Aorta (tissue), 5 donors: ENCODE measurements at regions not wholly inside any gene's neighbourhood (a gene's known extent, or its start where the extent isn't known, plus 50 kb on each side); places are given as distances from the start of the nearest gene placed in this dataset.

Experiments used
- ATAC-seq: fragments of 200-7000 bp; cut with Tn5 transposase; one replicate; pipeline ENCODE4 v1.9.1; 2022; ENCODE audit warnings: moderate library complexity; ENCODE audit not compliant: low FRiP score
- DNase-seq, 2 donors: peaks; one replicate each; pipeline ENCODE4 v3.0.0-alpha.2; 2020
- H3K27ac ChIP-seq, 2 donors: one replicate each; pipeline ENCODE4 v1.5.1; 2013; ENCODE audit warnings: low read length in 2 of 2, mild to moderate bottlenecking in 2 of 2, moderate library complexity in 2 of 2, control low read depth in 1 of 2, inconsistent platforms in 1 of 2, low read depth in 1 of 2
- H3K27me3 ChIP-seq, 2 donors: one replicate each; pipeline ENCODE4 v1.6.1; 2013; ENCODE audit warnings: control low read depth in 1 of 2, low read length in 1 of 2, mild to moderate bottlenecking in 1 of 2, moderate library complexity in 1 of 2; ENCODE audit not compliant: insufficient read depth in 2 of 2, control insufficient read depth in 1 of 2
- H3K36me3 ChIP-seq, 2 donors: one replicate each; pipeline ENCODE4 v1.6.1; 2013; ENCODE audit warnings: control low read depth in 1 of 2, low read length in 1 of 2, mild to moderate bottlenecking in 1 of 2; ENCODE audit not compliant: insufficient read depth in 2 of 2, control insufficient read depth in 1 of 2
- H3K4me1 ChIP-seq, 2 donors: one replicate each; pipeline ENCODE4 v1.6.1; 2013; ENCODE audit warnings: low read length in 2 of 2, control low read depth in 1 of 2, mild to moderate bottlenecking in 1 of 2, moderate library complexity in 1 of 2; ENCODE audit not compliant: insufficient read depth in 2 of 2, control insufficient read depth in 1 of 2
- H3K4me3 ChIP-seq, 2 donors: one replicate each; pipeline ENCODE4 v1.5.1; 2013; ENCODE audit warnings: low read length in 2 of 2, control low read depth in 1 of 2, mild to moderate bottlenecking in 1 of 2
- H3K9me3 ChIP-seq: one replicate; pipeline ENCODE4 v1.6.1; 2013; ENCODE audit warnings: mild to moderate bottlenecking, low read length; ENCODE audit not compliant: control insufficient read depth
- WGBS, 2 donors: extraction: QIAGEN DNeasy Blood & Tissue Kit; methylation state at CpG; one replicate each; pipeline ENCODE4 v1.1.7; 2013; 5-methylcytosine and 5-hydroxymethylcytosine counted together
- intact Hi-C, 2 donors: fragments of 100-400 bp; cut with DNase I; formaldehyde crosslinking; loops; one replicate each; pipeline versions ENCODE4 v1.14.2 to v1.15.0; 2022
- donor health status: healthy with polysubstance abuse.
- donor health status: Bipolar disorder and iron deficiency.
- donor health status: DM: no; HTN: no; CAD: no.
- donor health status: DM: no; HTN: no; CAD: no.
- donor health status: DM: yes; HTN: yes; CAD: no.

DNA sequence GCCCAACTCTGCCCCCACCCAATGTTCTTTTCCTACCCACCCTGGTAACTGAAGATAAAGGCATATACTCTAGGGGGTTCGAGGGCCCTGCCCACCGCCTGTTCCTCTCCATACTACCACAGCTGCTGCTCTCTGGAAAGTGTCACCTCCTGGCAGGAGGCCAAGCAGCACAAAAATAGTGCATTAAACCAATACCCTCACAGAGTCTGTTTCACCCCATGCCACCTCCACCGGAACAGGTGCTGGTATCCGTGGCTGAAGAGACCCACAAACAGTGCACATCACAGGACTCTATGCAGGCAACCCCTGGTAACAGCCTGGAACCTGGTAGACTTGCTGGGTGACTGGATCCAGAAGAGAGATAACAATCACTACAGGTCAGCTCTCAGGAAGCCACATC is 85.1 kb upstream of the CTSO start:
- no peaks in the 10 kb centered on the region for H3K27me3 ChIP-seq
- H3K4me3 ChIP-seq, result no peak overlapping the region
- ATAC-seq, result no peak
- no peak overlapping the region for H3K27ac ChIP-seq
- intact Hi-C loops, result no loop called here
- no peak for DNase-seq
- WGBS, 2 donors, result 69 to 75% methylated on average over 4 of the region's 4 CpGs
- no peaks in the 10 kb centered on the region for H3K4me1 ChIP-seq
- no peaks in the 10 kb centered on the region for H3K36me3 ChIP-seq
- no peaks in the 10 kb centered on the region for H3K9me3 ChIP-seq

DNA sequence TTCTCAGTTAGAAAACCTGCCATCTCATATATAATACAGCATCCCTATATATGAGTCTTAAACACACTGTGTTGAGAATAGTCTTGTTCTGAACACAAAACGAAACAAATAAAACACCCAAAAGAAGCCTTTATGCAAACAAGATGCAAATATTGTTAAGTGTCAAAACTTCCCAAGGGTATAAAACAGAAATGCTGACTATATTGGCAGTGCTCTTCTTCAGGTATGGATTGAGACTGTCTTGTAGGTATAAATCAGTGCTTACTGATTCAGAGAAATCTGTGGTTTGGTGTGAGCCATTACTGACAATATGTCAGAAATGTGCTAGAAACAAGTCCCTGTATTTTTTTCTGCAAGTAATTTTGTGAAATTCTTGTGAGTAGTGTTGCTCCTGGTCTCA is 82.8 kb upstream of the CTSO start:
- no peaks in the 10 kb centered on the region for H3K36me3 ChIP-seq
- no peak for DNase-seq
- no peak overlapping the region for H3K4me3 ChIP-seq
- ATAC-seq, result no peak
- H3K27me3 ChIP-seq, result no peaks in the 10 kb centered on the region
- H3K4me1 ChIP-seq, result no peaks in the 10 kb centered on the region
- H3K9me3 ChIP-seq, result no peaks in the 10 kb centered on the region
- no peak overlapping the region for H3K27ac ChIP-seq
- 83 to 86% methylated on average over 1 of the region's 1 CpG for WGBS, 2 donors
- intact Hi-C loops, result no loop called here

- Histone ChIP-seq H3K4me3 (no peak overlapping the region), H3K27ac (no peak overlapping the region), H3K4me1 (no peaks in the 10 kb centered on the region), H3K36me3 (no peaks in the 10 kb centered on the region), H3K27me3 (no peaks in the 10 kb centered on the region), H3K9me3 (no peaks in the 10 kb centered on the region)
- WGBS, 2 donors, result 92 to 94% methylated on average over 1 of the region's 1 CpG
- intact Hi-C loops, result no loop called here
- no peak for DNase-seq
- no peak for ATAC-seq
Observed at GRCh38 chr4:156029691-156030090, 76.0 kb upstream of the CTSO start.

- intact Hi-C loops, result no loop called here
- Histone ChIP-seq H3K4me3 (no peak overlapping the region), H3K36me3 (no peaks in the 10 kb centered on the region), H3K4me1 (no peaks in the 10 kb centered on the region), H3K27me3 (no peaks in the 10 kb centered on the region), H3K27ac (no peak overlapping the region), H3K9me3 (no peaks in the 10 kb centered on the region)
- WGBS, 2 donors, result 88 to 93% methylated on average over 6 of the region's 6 CpGs
- DNase-seq (no peak), ATAC-seq (no peak)
Observed at GRCh38 chr4:156021298-156021697, 67.6 kb upstream of the CTSO start.

DNA sequence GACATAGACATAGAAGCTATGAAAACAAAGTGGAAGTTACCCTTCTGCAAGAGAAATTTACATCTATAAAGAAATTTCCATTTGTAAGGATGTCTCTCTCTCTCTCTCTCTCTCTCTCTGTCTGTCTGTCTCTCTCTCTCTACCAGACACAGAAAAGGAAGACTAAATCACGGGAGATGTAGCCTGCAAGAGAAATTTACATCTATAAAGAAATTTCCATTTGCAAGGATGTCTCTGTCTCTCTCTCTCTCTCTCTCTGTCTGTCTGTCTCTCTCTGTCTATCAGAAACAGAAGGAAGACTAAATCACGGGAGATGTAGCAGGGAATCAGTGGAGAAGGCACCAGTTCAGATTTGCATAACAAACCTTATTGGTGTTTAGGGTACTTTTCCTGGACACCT is 65.6 kb upstream of the CTSO start:
- H3K4me3 ChIP-seq, result no peak overlapping the region
- intact Hi-C loops, result no loop called here
- no peak for DNase-seq
- H3K36me3 ChIP-seq, result no peaks in the 10 kb centered on the region
- H3K27ac ChIP-seq, result no peak overlapping the region
- H3K4me1 ChIP-seq, result no peaks in the 10 kb centered on the region
- H3K9me3 ChIP-seq, result no peaks in the 10 kb centered on the region
- H3K27me3 ChIP-seq, result no peaks in the 10 kb centered on the region
- 35 to 37% methylated on average over 2 of the region's 2 CpGs for WGBS, 2 donors
- ATAC-seq, result no peak

DNA sequence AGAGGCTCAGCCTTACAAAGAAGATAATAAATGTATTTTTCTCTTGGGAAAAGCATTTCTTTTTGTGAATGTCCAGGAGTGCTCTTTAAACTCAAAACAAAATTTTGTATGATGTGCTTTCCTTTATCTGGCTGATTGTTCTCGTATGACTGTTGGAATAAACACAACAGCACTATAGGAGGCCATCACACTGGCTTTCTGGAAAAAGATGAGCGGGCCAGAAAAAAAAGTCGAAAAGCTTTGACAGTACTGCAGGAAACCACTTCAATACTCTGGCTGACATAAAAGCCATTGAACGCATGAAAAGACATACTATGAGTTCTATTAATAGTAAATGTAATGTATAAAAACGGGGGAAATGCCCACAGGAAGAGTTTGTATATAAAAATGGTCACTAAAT is 64.7 kb upstream of the CTSO start:
- no peaks in the 10 kb centered on the region for H3K9me3 ChIP-seq
- H3K4me1 ChIP-seq, result no peaks in the 10 kb centered on the region
- no peaks in the 10 kb centered on the region for H3K27me3 ChIP-seq
- ATAC-seq (no peak), DNase-seq (no peak)
- intact Hi-C loops, result no loop called here
- no peaks in the 10 kb centered on the region for H3K36me3 ChIP-seq
- WGBS, 2 donors, result 42 to 43% methylated on average over 5 of the region's 5 CpGs
- no peak overlapping the region for H3K4me3 ChIP-seq
- H3K27ac ChIP-seq, result no peak overlapping the region

DNA sequence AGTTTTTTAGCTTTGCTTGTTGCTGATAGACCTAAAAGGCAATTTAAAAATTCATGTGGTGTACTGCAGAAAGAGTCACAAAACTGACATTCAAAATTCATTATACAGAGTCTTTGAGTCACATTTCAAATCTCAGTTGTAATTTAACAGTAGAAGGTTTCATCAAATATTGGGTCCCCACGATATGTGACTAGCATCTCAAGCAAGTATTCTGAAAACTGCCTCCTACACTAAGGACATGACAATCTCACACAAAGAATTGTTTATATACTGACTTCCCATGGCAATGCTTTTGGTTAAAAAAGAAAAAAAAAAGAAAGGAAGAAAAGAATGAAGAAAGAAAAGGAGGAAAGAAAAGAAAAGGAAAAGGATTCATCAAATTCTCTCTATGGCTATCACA is 62.1 kb upstream of the CTSO start:
- Histone ChIP-seq H3K4me1 (no peaks in the 10 kb centered on the region), H3K27ac (no peak overlapping the region), H3K36me3 (no peaks in the 10 kb centered on the region), H3K27me3 (no peaks in the 10 kb centered on the region), H3K4me3 (no peak overlapping the region), H3K9me3 (no peaks in the 10 kb centered on the region)
- no peak for ATAC-seq
- intact Hi-C loops, result no loop called here
- 65 to 67% methylated on average over 1 of the region's 1 CpG for WGBS, 2 donors
- no peak for DNase-seq

DNA sequence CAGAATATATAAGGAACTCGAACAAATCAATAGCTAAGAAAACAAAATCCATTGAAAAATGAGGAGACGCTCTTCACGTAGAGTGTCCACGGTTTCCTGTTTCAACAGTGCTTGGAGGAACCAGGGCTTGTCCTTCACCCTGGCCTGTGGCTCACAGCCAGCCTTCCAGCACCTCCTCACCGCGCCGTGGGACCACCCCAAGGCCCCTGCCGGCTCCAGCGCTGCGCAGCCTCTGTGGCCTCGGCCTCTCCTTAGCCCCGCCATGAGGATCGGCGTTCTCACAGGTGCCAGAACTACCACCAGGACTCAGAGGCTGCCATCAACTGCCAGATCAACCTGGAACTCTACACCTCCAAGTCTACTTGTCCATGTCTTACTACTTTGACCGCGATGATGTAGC is 52.5 kb upstream of the CTSO start:
- DNase-seq, result no peak
- WGBS, 2 donors, result 95 to 96% methylated on average over 16 of the region's 16 CpGs
- Histone ChIP-seq H3K27me3 (no peaks in the 10 kb centered on the region), H3K27ac (no peak overlapping the region), H3K9me3 (no peaks in the 10 kb centered on the region), H3K4me1 (no peaks in the 10 kb centered on the region), H3K4me3 (no peak overlapping the region), H3K36me3 (no peaks in the 10 kb centered on the region)
- ATAC-seq, result no peak
- intact Hi-C loops, result no loop called here
